Smooth muscle cell (in vitro differentiated cells): ENCODE measurements at regions not wholly inside any gene's neighbourhood (a gene's known extent, or its start where the extent isn't known, plus 50 kb on each side); places are given as distances from the start of the nearest gene placed in this dataset.
A peak's percentile ranks its signal among the peaks of the same experiment; 100 is the strongest.

Source experiments
- DNase-seq: peaks from one replicate; lab custom pipeline; 2025; ENCODE audit not compliant: unreplicated experiment; lab: John Stamatoyannopoulos, UW
- H2AFZ ChIP-seq: fragments of 200-600 bp; sonication (generic); 2 replicates; pipeline ENCODE4 v1.6.0; 2016; ENCODE audit warnings: antibody characterized with exemption, low read depth, mild to moderate bottlenecking
- H3F3A ChIP-seq: fragments of 200-600 bp; sonication (generic); 2 replicates; pipeline ENCODE4 v1.6.0; 2017; ENCODE audit warnings: antibody characterized with exemption, low read depth
- H3K27ac ChIP-seq: fragments of 200-600 bp; sonication (generic); 2 replicates; pipeline ENCODE4 v1.5.1; 2016; ENCODE audit warnings: low read depth, mild to moderate bottlenecking
- H3K27me3 ChIP-seq: fragments of 200-600 bp; sonication (generic); 2 replicates; pipeline ENCODE4 v1.6.1; 2016; ENCODE audit warnings: low read depth, mild to moderate bottlenecking
- H3K36me3 ChIP-seq: fragments of 200-600 bp; sonication (generic); 2 replicates; pipeline ENCODE4 v1.5.1; 2016; ENCODE audit warnings: low read depth
- H3K4me1 ChIP-seq: fragments of 200-600 bp; sonication (generic); 2 replicates; pipeline ENCODE4 v1.5.1; 2016; ENCODE audit warnings: low read depth
- H3K4me2 ChIP-seq: fragments of 200-600 bp; sonication (generic); 2 replicates; pipeline ENCODE4 v1.6.0; 2016; ENCODE audit warnings: mild to moderate bottlenecking
- H3K4me3 ChIP-seq: fragments of 200-600 bp; sonication (generic); 2 replicates; pipeline ENCODE4 v1.5.1; 2016; ENCODE audit warnings: mild to moderate bottlenecking
- H3K79me2 ChIP-seq: fragments of 200-600 bp; sonication (generic); 2 replicates; pipeline ENCODE4 v1.6.0; 2016; ENCODE audit warnings: low read depth, mild to moderate bottlenecking
- H3K9ac ChIP-seq: fragments of 200-600 bp; sonication (generic); 2 replicates; pipeline ENCODE4 v1.6.0; 2016; ENCODE audit warnings: low read depth
- H3K9me3 ChIP-seq: fragments of 200-600 bp; sonication (generic); replicated peaks from 2 replicates; pipeline ENCODE4 v1.5.1; 2016; ENCODE audit warnings: low read depth
- H4K20me1 ChIP-seq: fragments of 200-600 bp; sonication (generic); 2 replicates; pipeline ENCODE4 v1.6.0; 2016; ENCODE audit warnings: low read depth
- CTCF ChIP-seq: fragments of 200-600 bp; sonication (generic); IDR thresholded peaks from 2 replicates; pipeline ENCODE4 v1.5.1; 2017; ENCODE audit warnings: borderline replicate concordance, mild to moderate bottlenecking, antibody characterized with exemption; ENCODE audit not compliant: insufficient read depth, poor library complexity, severe bottlenecking
- WGBS: methylation state at CpG from one replicate; pipeline ENCODE4 v1.1.7; 2016; ENCODE audit warnings: low lambda C conversion rate; 5-methylcytosine and 5-hydroxymethylcytosine counted together

GRCh38 chr5:124935065-124935464 is 188.6 kb upstream of the ZNF608 start:
- WGBS: 82% methylated on average over 4 of the region's 4 CpGs
- Histone ChIP-seq H3K4me1 (no peaks in the 10 kb centered on the region), H3K27me3 (no peaks in the 10 kb centered on the region), H3K36me3 (no peaks in the 10 kb centered on the region), H3K79me2 (no peaks in the 10 kb centered on the region), H3F3A (peaks cover 8% of the 10 kb centered on the region), H3K4me2 (no peak overlapping the region), H3K9me3 (no peaks in the 10 kb centered on the region), H2AFZ (no peak overlapping the region), H3K27ac (no peak overlapping the region), H3K4me3 (no peak overlapping the region), H4K20me1 (no peaks in the 10 kb centered on the region), H3K9ac (no peak overlapping the region)
- TF ChIP-seq CTCF: no peak
- DNase-seq: no peak

GRCh38 chr5:124936626-124936933 is 190.1 kb upstream of the ZNF608 start:
- Histone ChIP-seq H3K36me3 (no peaks in the 10 kb centered on the region), H3K4me1 (no peaks in the 10 kb centered on the region), H2AFZ (no peak overlapping the region), H3K9ac (peak overlapping the region; percentile 13), H3F3A (peaks cover 8% of the 10 kb centered on the region), H4K20me1 (no peaks in the 10 kb centered on the region), H3K4me2 (no peak overlapping the region), H3K79me2 (no peaks in the 10 kb centered on the region), H3K27ac (peak overlapping the region; percentile 77), H3K27me3 (no peaks in the 10 kb centered on the region), H3K4me3 (no peak overlapping the region), H3K9me3 (no peaks in the 10 kb centered on the region)
- DNase-seq: no peak
- TF ChIP-seq CTCF: no peak
- WGBS: 92% methylated on average over 4 of the region's 4 CpGs

GRCh38 chr5:124941051-124942049 is 194.9 kb upstream of the ZNF608 start:
- WGBS: 81% methylated on average over 10 of the region's 10 CpGs
- Histone ChIP-seq H3F3A (no peaks in the 10 kb centered on the region), H2AFZ (no peak overlapping the region), H3K36me3 (no peaks in the 10 kb centered on the region), H3K27me3 (no peaks in the 10 kb centered on the region), H3K4me1 (no peaks in the 10 kb centered on the region), H4K20me1 (no peaks in the 10 kb centered on the region), H3K79me2 (no peaks in the 10 kb centered on the region), H3K4me2 (no peak overlapping the region), H3K9me3 (no peaks in the 10 kb centered on the region), H3K9ac (no peak overlapping the region), H3K27ac (peak overlapping the region; percentile 28), H3K4me3 (no peak overlapping the region)
- no peak for TF ChIP-seq CTCF
- DNase-seq: no peak
